GM08714 (cell line): ENCODE measurements at regions not wholly inside any gene's neighbourhood (a gene's known extent, or its start where the extent isn't known, plus 50 kb on each side); places are given as distances from the start of the nearest gene placed in this dataset.

Experiments used
- H3K4me3 ChIP-seq: fragments of 200-500 bp; sonication (Bioruptor generic); 2 replicates; pipeline ENCODE4 v1.5.1; 2014; ENCODE audit warnings: mild to moderate bottlenecking, low read length, inconsistent platforms
- ZNF274 ChIP-seq: IDR thresholded peaks from 2 replicates; pipeline ENCODE4 v1.6.1; 2012; ENCODE audit warnings: mild to moderate bottlenecking, low read depth, low read length

DNA sequence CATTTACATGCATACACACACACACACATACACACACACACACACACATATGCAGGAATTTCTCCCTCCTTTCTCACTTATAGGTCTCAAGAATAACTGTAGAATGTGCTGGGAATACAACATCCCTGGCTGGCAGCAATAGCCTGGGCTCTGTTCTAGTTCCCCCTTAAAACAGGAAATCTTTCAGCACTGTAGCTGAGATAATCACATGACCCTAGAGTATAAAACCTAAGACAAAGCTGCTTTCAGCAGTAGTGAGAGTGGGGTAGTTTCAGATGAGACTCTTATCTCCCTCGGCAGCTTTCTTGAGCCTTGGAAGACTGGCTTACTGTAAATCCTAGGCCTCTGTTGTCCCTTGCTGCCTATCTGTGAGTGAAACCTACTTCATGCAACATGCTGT is 137.4 kb upstream of the AKR1E2 start:
- TF ChIP-seq ZNF274 = no peak
- H3K4me3 ChIP-seq = no peak overlapping the region

DNA sequence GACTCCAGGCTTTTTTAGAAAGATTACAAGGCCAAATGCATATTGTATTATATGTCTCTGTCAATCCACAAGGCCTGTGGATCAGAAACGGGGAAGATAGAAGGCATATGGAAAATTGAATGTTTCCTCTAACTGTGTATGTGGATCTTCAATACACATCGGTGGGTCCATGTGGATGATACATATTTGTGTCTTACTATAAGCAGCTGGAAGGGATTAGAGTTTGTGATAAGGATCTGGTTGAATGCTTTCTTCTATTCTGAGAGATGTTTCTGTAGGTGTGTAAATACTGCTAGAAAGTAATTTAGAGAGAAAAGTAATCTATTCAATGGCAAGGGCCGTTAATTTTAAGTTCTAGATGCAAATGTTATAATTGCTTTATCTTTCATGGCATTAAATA is 137.8 kb upstream of the AKR1E2 start:
- no peak for TF ChIP-seq ZNF274
- H3K4me3 ChIP-seq = no peak overlapping the region

DNA sequence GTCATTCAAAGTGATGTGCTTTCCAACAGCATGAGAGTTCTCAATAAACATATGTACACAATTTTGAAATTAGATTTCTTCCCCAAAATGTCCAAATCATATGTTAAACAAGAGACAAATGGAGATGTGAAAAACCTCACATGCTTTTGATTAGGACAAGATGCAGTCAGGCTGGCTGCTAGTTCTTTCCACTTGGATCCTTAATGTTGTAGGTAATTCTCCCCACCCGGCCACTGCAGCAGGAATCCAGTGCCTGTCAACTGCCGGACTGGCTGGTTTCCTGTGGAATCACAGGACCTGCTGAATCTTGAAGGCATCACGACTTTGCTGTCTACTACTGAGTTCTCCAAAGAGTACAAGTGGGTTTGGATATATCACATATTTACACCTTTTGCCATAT is 138.6 kb upstream of the AKR1E2 start:
- no peak for TF ChIP-seq ZNF274

DNA sequence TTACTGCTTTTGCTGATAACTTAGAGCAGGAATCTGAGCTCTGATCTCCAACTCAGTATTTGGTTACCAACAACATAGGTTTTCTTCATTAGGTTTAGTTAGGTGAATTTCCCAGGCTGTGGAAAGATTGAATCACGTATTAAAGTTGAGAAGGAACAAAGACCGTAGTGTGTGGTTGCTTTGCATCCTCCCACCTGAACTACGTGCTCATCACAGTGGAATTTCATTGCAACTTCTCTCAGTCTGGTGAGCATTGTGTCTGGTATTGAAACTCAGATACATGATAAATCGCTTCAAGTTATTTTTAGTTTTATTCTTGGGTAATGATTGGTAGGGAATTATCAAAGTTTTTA is 139.4 kb upstream of the AKR1E2 start:
- TF ChIP-seq ZNF274 = no peak
- no peak overlapping the region for H3K4me3 ChIP-seq

More for the DNA sequence above, 138.6 kb upstream of the AKR1E2 start:
- H3K4me3 ChIP-seq = no peak overlapping the region

DNA sequence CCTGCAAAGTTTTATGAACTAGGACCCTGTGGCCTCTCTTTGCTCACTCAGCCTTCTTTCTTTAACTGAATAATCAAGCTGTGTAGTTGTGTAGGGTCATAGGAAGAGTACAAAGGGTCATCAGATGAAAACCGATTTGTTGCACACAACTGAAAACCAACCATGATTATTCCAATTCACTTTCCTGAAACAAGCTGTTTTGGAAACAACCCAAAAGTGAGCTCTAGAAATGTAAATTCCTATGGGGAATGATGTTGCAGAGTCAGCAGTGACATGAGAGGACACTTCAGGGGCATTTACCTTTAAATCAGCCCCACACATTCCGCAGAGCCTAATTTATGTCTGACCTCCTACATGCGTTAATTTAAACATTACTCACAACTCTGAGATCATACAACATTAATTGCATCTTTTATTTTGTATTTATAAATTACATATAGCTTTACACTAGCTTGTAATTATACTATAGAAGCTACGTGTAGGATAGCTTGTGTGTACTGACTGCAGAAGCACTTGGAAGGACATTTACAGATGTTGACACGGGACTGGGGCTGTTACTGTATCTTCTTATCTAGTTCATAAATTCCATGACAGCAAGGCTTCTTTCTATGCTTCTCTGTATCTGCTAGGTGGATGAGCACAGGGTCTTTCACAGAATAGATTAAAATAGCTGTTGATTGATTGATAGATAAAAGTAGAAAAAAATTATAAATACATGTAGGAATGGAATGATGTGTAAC is 139.9 kb upstream of the AKR1E2 start:
- TF ChIP-seq ZNF274 = no peak
- no peak overlapping the region for H3K4me3 ChIP-seq

DNA sequence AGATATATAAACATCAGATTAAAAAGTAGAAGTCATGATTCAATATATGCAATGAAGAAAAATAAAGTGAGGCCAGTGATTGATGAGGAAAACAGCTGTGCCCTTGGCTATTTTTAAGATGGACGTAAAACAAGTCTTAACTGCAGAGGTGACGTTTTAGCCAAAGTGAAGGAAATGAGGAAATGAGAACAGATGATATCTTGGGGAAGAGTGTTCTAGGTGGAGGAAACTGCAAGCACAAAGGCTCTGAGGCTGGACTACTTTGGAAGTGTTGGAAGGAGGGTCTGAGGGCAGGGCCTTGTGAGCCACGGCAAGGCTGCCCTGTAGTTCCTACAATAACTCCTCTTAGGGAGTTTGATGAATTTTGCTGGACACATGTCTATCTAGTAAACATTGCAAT is 140.5 kb upstream of the AKR1E2 start:
- no peak for TF ChIP-seq ZNF274

DNA sequence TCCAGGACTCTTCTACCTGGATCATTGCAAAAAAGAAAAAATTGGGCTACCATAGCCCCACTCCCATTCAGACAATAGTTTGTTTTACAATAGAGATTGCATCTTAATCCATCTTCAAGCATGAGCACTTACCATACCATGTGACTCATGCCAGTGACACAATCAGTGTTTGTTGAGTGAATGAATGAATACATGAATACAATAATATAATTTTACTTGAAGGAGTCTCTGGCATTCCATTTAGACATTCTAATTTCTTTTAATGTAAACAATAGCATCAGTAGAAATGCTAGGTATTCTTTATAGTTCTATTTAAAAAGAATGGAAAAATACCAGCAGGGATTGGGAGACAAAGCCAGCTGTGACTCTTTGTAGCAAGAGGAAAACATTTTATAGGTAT is 141.6 kb upstream of the AKR1E2 start:
- TF ChIP-seq ZNF274 = no peak

More for the DNA sequence above, 140.5 kb upstream of the AKR1E2 start:
- H3K4me3 ChIP-seq = no peak overlapping the region

DNA sequence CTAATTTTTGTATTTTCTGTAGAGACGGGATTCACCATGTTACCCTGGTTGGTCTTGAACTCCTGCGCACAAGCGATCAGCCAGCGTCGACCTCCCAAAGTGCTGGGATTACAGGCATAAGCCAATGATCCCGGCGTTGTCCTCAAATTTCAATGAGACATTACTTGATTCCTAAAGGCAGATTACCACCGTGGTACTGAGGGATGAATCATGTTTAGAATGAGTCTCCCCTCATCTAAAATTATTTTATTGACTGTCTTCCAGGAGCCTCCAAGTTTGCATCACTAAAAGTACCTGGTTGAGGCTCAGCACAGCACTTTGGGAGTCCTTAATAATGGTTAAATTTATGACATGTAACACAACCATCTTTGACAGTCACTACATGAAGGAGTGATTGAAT is 142.2 kb upstream of the AKR1E2 start:
- H3K4me3 ChIP-seq = no peak overlapping the region
- no peak for TF ChIP-seq ZNF274

More for the DNA sequence above, 141.6 kb upstream of the AKR1E2 start:
- H3K4me3 ChIP-seq = no peak overlapping the region

DNA sequence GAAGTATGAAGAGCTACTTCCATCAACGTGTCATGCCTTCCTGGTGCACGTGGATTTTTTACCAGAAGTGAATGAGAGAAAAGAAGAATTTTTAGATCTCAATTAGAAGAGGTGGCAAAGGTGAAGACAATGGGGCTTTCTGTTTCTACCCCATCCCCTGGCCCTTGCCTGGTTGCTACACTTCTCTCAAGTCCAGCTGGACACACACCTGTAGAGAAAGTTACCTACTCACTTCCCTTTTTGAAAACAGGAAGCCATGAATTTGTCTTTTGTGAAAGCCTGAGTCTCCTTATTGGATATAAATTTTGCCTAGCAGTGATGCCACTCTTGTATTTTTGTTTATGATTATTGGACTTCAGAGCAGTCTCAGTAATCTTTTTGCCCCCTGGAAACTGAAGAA is 142.9 kb upstream of the AKR1E2 start:
- H3K4me3 ChIP-seq = no peak overlapping the region
- no peak for TF ChIP-seq ZNF274

DNA sequence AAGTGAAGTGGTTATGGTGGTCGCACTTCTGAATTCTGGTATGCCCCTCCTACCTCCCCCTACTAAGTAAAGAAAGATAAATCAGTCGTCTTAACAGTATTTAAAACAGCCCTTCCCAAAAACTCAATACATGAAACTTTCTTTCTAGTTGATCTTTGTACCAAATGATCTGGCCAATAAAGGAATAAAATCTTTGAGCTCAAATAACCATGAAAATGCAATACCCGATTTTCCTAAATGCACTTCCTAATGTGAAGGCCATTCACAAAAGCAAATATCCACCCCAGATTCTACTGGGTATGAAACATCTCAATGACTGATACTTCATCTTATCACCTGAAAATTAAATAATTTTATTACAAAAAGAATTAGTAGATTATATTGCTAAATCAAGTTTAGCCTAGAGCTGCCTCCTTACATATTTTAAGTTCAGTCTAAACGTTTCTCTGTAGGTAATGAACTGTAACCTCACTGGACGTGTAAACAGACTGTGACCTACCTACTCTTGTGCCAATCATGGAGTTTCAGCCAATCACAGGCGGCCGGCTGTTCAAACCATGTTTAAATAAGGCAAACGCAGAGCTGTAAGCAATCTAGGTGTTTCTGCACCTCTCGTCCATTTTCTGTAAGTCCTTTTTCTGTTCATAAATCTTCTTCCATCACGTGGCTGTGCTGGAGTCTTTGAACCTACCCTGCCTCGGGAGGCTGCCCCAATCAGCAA is 146.9 kb upstream of the AKR1E2 start:
- no peak for TF ChIP-seq ZNF274
- H3K4me3 ChIP-seq = no peak overlapping the region

DNA sequence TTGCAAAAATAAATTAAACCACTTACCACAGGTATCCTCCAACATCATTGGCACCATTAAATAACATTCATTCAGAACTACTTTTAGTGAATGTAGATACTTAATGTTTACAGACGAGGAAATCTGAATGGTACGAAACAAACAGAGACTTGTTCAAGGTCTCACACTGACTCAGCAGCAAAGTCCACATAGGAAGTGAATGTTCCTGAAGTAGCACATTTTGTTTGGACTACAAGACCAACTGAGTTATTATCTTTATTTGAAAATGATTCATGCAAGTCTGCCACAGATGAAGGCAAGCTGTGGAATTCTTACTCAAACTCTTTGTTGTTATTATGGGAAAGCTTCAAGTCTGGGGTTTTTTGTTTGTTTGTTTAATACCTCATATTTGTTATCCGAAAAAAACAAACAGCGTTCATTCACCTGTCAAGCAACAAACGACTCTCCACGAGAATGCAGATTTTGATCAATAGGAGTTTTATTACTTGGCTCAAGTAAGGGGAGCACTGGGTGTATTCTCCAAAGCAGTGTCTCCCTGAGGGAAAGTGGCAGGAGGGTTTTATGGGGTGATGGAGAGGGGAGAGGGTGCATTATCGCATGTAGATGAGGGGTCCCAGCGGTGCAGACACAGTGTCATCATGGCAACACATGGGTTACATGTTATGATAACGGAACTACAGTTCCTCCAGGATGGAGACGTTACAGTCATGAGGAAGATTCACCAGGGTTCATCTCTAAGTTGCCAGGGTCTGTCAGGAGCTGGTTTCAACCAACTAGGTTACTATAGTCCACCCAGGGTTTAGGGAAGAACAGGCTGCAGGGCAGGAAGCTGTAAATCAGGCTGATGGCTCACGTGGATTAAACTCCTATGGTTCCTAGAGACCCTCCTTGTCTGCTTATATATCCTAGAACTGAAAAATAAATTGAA is 147.7 kb upstream of the AKR1E2 start:
- H3K4me3 ChIP-seq = no peak overlapping the region
- no peak for TF ChIP-seq ZNF274

DNA sequence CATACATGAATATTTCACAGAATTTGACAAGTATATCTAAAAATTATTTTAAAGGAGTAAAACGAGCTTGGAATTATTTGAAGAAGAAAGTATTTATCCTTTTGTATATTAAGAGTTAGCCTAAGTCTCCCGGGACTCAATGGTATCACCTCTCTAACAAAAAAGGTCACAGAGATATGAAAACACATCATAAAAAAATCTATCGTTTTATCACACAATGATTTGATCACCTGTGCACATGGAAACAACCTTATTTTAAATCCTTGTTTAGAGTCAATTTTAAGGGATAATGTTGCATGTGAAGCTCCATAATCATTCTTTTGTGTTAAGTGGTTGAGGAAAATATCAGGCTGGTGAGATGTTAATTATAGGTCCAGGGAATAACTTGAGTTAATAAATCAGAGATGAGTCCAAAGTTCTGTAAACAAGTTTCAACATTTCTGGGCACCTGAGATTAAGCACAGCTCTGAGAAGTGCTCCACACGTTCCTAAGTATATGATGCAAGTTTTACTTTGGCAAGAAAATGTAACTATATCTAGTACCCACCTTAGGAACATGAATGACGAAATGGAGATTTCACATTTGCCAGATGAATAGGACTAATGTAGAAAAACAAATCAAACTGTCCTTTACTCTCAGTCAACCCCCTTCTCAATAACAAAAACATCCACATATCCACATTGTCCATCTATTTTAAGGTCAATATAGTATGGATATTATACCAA is 148.5 kb upstream of the AKR1E2 start:
- no peak for TF ChIP-seq ZNF274
- no peak overlapping the region for H3K4me3 ChIP-seq

DNA sequence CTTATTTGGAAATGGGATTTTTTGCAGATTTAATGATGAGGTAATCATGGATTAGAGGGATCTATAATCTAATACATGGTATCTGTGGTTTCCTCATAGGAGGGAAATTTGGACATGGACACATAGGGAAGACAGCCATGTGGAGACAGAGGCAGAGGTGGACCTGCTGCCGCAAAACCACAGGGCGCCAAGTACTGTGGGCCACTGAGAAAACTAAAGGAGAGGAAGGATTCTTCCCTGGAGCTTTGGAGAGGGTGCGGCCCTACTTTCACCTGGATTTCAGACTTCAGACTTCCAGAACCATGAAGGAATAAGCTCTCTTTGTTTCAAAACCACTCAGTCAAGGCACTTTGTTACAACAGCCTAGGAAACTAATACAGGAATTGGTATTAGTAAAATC is 149.4 kb upstream of the AKR1E2 start:
- no peak for TF ChIP-seq ZNF274
- no peak overlapping the region for H3K4me3 ChIP-seq

DNA sequence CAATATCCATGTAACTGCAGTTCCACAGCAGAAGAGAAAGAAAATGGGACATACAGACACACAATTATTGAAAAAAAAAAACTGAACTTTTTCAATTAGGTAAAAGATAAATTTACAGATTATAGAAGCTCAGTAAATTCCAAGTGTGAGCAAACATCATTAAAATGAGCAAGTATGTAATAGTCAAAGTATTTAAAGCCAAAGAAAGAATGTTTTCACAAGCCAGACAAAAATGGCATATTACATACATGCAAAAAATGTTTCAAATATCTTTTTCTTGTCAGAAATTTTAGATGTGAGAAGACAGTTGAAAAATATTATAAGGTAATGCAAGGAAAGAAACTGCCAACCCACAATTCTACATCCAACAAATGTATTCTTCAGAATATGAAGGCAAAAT is 150.2 kb upstream of the AKR1E2 start:
- H3K4me3 ChIP-seq = no peak overlapping the region
- no peak for TF ChIP-seq ZNF274
